HUES48 (cell line): ENCODE measurements at regions not wholly inside any gene's neighbourhood (a gene's known extent, or its start where the extent isn't known, plus 50 kb on each side); places are given as distances from the start of the nearest gene placed in this dataset.
"Not testable (repeated sequence)": the region's sequence is repeated elsewhere in the genome, so short reads cannot be mapped to it uniquely, and the experiment has no call there.

ENCODE experiments used
- H3K27ac ChIP-seq: one replicate; pipeline ENCODE4 v1.7.0; 2013; ENCODE audit warnings: low read depth, low read length, inconsistent platforms
- H3K27me3 ChIP-seq: 2 replicates; pipeline ENCODE4 v1.6.1; 2013; ENCODE audit warnings: mild to moderate bottlenecking, low read length; ENCODE audit not compliant: control insufficient read depth, insufficient read depth
- H3K36me3 ChIP-seq: 2 replicates; pipeline ENCODE4 v1.6.1; 2013; ENCODE audit warnings: low read length; ENCODE audit not compliant: control insufficient read depth, insufficient read depth
- H3K4me1 ChIP-seq: 2 replicates; pipeline ENCODE4 v1.6.1; 2013; ENCODE audit warnings: mild to moderate bottlenecking, low read length; ENCODE audit not compliant: control insufficient read depth, insufficient read depth
- H3K4me3 ChIP-seq: 2 replicates; pipeline ENCODE4 v1.5.1; 2013; ENCODE audit warnings: mild to moderate bottlenecking, low read depth, low read length
- H3K9ac ChIP-seq: 2 replicates; pipeline ENCODE4 v1.6.1; 2013; ENCODE audit warnings: mild to moderate bottlenecking, low read depth, low read length, moderate library complexity
- H3K9me3 ChIP-seq: 2 replicates; pipeline ENCODE4 v1.6.1; 2013; ENCODE audit warnings: low read length; ENCODE audit not compliant: control insufficient read depth, insufficient read depth

- Histone ChIP-seq H3K27me3 (no peaks in the 10 kb centered on the region), H3K9me3 (no peaks in the 10 kb centered on the region), H3K27ac (no peak overlapping the region), H3K4me3 (no peak overlapping the region), H3K4me1 (no peaks in the 10 kb centered on the region; the same call in 1 of the 2 replicates), H3K9ac (no peak overlapping the region), H3K36me3 (no peaks in the 10 kb centered on the region)
These were observed 89.7 kb upstream of the SH3BP4 start for GRCh38 chr2:234861841-234862735.

GRCh38 chr2:234859330-234859872, 92.4 kb upstream of the SH3BP4 start:
- not testable (repeated sequence) for H3K4me1 ChIP-seq, H3K4me3 ChIP-seq, H3K36me3 ChIP-seq, H3K9ac ChIP-seq, H3K27me3 ChIP-seq, H3K27ac ChIP-seq, H3K9me3 ChIP-seq

GRCh38 chr2:234858790-234859329, 93.0 kb upstream of the SH3BP4 start:
- H3K27ac ChIP-seq: no peak overlapping the region
- H3K9me3 ChIP-seq: no peaks in the 10 kb centered on the region
- no peak overlapping the region for H3K4me3 ChIP-seq
- H3K36me3 ChIP-seq: no peaks in the 10 kb centered on the region
- no peaks in the 10 kb centered on the region for H3K27me3 ChIP-seq
- H3K4me1 ChIP-seq: no peaks in the 10 kb centered on the region; the same call in 1 of the 2 replicates
- no peak overlapping the region for H3K9ac ChIP-seq

- no peaks in the 10 kb centered on the region; the same call in 1 of the 2 replicates for H3K4me1 ChIP-seq
- H3K4me3 ChIP-seq: no peak overlapping the region
- H3K9ac ChIP-seq: no peak overlapping the region
- H3K27me3 ChIP-seq: no peaks in the 10 kb centered on the region
- peak overlapping the region; percentile 24 for H3K27ac ChIP-seq
- no peaks in the 10 kb centered on the region for H3K36me3 ChIP-seq
- no peaks in the 10 kb centered on the region for H3K9me3 ChIP-seq
These were observed 93.7 kb upstream of the SH3BP4 start for GRCh38 chr2:234858145-234858544.

- H3K27me3 ChIP-seq: no peaks in the 10 kb centered on the region
- no peak overlapping the region for H3K9ac ChIP-seq
- no peak overlapping the region for H3K27ac ChIP-seq
- H3K36me3 ChIP-seq: no peaks in the 10 kb centered on the region
- no peaks in the 10 kb centered on the region for H3K9me3 ChIP-seq
- H3K4me3 ChIP-seq: no peak overlapping the region
- H3K4me1 ChIP-seq: no peaks in the 10 kb centered on the region
These were observed 98.1 kb upstream of the SH3BP4 start for GRCh38 chr2:234853729-234854128.

- Histone ChIP-seq H3K36me3 (no peaks in the 10 kb centered on the region), H3K9me3 (no peaks in the 10 kb centered on the region), H3K9ac (no peak overlapping the region), H3K4me1 (peaks cover 5% of the 10 kb centered on the region; the same call in 1 of the 2 replicates), H3K27ac (no peak overlapping the region), H3K27me3 (no peaks in the 10 kb centered on the region), H3K4me3 (no peak overlapping the region)
These were observed 98.9 kb upstream of the SH3BP4 start for GRCh38 chr2:234852941-234853340.

GRCh38 chr2:234852035-234852434, 99.8 kb upstream of the SH3BP4 start:
- H3K4me1 ChIP-seq: peaks cover 5% of the 10 kb centered on the region; the same call in 1 of the 2 replicates

GRCh38 chr2:234851451-234851850, 100.4 kb upstream of the SH3BP4 start:
- no peak overlapping the region for H3K4me3 ChIP-seq
- H3K9me3 ChIP-seq: no peaks in the 10 kb centered on the region
- no peaks in the 10 kb centered on the region for H3K27me3 ChIP-seq
- H3K36me3 ChIP-seq: no peaks in the 10 kb centered on the region
- H3K4me1 ChIP-seq: peaks cover 5% of the 10 kb centered on the region; the same call in 1 of the 2 replicates
- H3K27ac ChIP-seq: no peak overlapping the region
- H3K9ac ChIP-seq: no peak overlapping the region

More at GRCh38 chr2:234852035-234852434, 99.8 kb upstream of the SH3BP4 start:
- Histone ChIP-seq H3K9ac (no peak overlapping the region), H3K27me3 (no peaks in the 10 kb centered on the region), H3K36me3 (no peaks in the 10 kb centered on the region), H3K4me3 (no peak overlapping the region), H3K27ac (no peak overlapping the region), H3K9me3 (no peaks in the 10 kb centered on the region)

- Histone ChIP-seq H3K36me3 (no peaks in the 10 kb centered on the region), H3K9me3 (no peaks in the 10 kb centered on the region), H3K27me3 (no peaks in the 10 kb centered on the region), H3K9ac (no peak overlapping the region), H3K27ac (no peak overlapping the region), H3K4me3 (no peak overlapping the region), H3K4me1 (peaks cover 5% of the 10 kb centered on the region; the same call in 1 of the 2 replicates)
These were observed 101.0 kb upstream of the SH3BP4 start for GRCh38 chr2:234850818-234851217.

- no peak overlapping the region for H3K9ac ChIP-seq
- no peak overlapping the region for H3K4me3 ChIP-seq
- no peaks in the 10 kb centered on the region for H3K9me3 ChIP-seq
- no peak overlapping the region for H3K27ac ChIP-seq
- no peaks in the 10 kb centered on the region for H3K27me3 ChIP-seq
- H3K36me3 ChIP-seq: no peaks in the 10 kb centered on the region
- peaks cover 5% of the 10 kb centered on the region; the same call in 1 of the 2 replicates for H3K4me1 ChIP-seq
These were observed 102.1 kb upstream of the SH3BP4 start for GRCh38 chr2:234849678-234850077.

- no peak overlapping the region for H3K27ac ChIP-seq
- H3K27me3 ChIP-seq: no peaks in the 10 kb centered on the region
- H3K4me1 ChIP-seq: peaks cover 5% of the 10 kb centered on the region; the same call in 1 of the 2 replicates
- H3K36me3 ChIP-seq: no peaks in the 10 kb centered on the region
- H3K4me3 ChIP-seq: no peak overlapping the region
- H3K9ac ChIP-seq: no peak overlapping the region
- no peaks in the 10 kb centered on the region for H3K9me3 ChIP-seq
These were observed 103.2 kb upstream of the SH3BP4 start for GRCh38 chr2:234848578-234848977.
